OCI-LY7 (cell line): ENCODE measurements at regions not wholly inside any gene's neighbourhood (a gene's known extent, or its start where the extent isn't known, plus 50 kb on each side); places are given as distances from the start of the nearest gene placed in this dataset.

Source experiments
- CTCF ChIP-seq: fragments of 200-600 bp; sonication (generic); conservative IDR thresholded peaks from 2 replicates; pipeline ENCODE4 v1.5.1; 2014; ENCODE audit warnings: mild to moderate bottlenecking, antibody characterized with exemption, low read length, moderate library complexity, mixed read lengths
- EZH2phosphoT487 ChIP-seq: fragments of 200-600 bp; sonication (generic); IDR thresholded peaks from 2 replicates; pipeline ENCODE4 v1.6.1; 2018; ENCODE audit warnings: low read depth, borderline replicate concordance, mild to moderate bottlenecking, mixed run types, antibody characterized with exemption, low read length, moderate library complexity, mixed read lengths

- TF ChIP-seq CTCF (no peak), EZH2phosphoT487 (no peak)
Observed at GRCh38 chr11:116649268-116649667, 123.5 kb downstream of the BUD13 start.
